ENCODE measurements at regions not wholly inside any gene's neighbourhood (a gene's known extent, or its start where the extent isn't known, plus 50 kb on each side); places are given as distances from the start of the nearest gene placed in this dataset.
"Not testable (repeated sequence)": the region's sequence is repeated elsewhere in the genome, so short reads cannot be mapped to it uniquely, and the experiment has no call there.

GRCh38 chrX:147468600-147468999 lies 443.1 kb upstream of the FMR1 start:
- no peak for DNase-seq

GRCh38 chrX:147476008-147476407 lies 435.7 kb upstream of the FMR1 start:
- peak in 1 of 5 donors; percentile 1 for DNase-seq

GRCh38 chrX:147478899-147479298 lies 432.8 kb upstream of the FMR1 start:
- DNase-seq = no peak

- DNase-seq = no peak
Observed at GRCh38 chrX:147485207-147485606, 426.5 kb upstream of the FMR1 start.

GRCh38 chrX:147494365-147494764 lies 417.4 kb upstream of the FMR1 start:
- DNase-seq = no peak

GRCh38 chrX:147498796-147499195 lies 412.9 kb upstream of the FMR1 start:
- no peak for DNase-seq

- DNase-seq = no peak
Observed at GRCh38 chrX:147522981-147523380, 388.7 kb upstream of the FMR1 start.

- DNase-seq = no peak
Observed at GRCh38 chrX:147533426-147533825, 378.3 kb upstream of the FMR1 start.

- DNase-seq = no peak
Observed at GRCh38 chrX:147537172-147537571, 374.5 kb upstream of the FMR1 start.

GRCh38 chrX:147548023-147548422 lies 363.7 kb upstream of the FMR1 start:
- DNase-seq = not testable (repeated sequence)

GRCh38 chrX:147550217-147550616 lies 361.5 kb upstream of the FMR1 start:
- DNase-seq = no peak

GRCh38 chrX:147559191-147559590 lies 352.5 kb upstream of the FMR1 start:
- DNase-seq = no peak

GRCh38 chrX:147565237-147565636 lies 346.5 kb upstream of the FMR1 start:
- DNase-seq = no peak

GRCh38 chrX:147570483-147570882 lies 341.2 kb upstream of the FMR1 start:
- DNase-seq = no peak

GRCh38 chrX:147573266-147573665 lies 338.5 kb upstream of the FMR1 start:
- DNase-seq = no peak

GRCh38 chrX:147602176-147602696 lies 309.5 kb upstream of the FMR1 start:
- no peak for DNase-seq

- DNase-seq = no peak
Observed at GRCh38 chrX:147626605-147627004, 285.1 kb upstream of the FMR1 start.

GRCh38 chrX:147635186-147635585 lies 276.5 kb upstream of the FMR1 start:
- DNase-seq = no peak

GRCh38 chrX:147637190-147637589 lies 274.5 kb upstream of the FMR1 start:
- DNase-seq = no peak

GRCh38 chrX:147646949-147647723 lies 264.6 kb upstream of the FMR1 start:
- no peak for DNase-seq

GRCh38 chrX:147675819-147676218 lies 235.9 kb upstream of the FMR1 start:
- no peak for DNase-seq

- DNase-seq = no peak
Observed at GRCh38 chrX:147679356-147680005, 232.2 kb upstream of the FMR1 start.

- no peak for DNase-seq
Observed at GRCh38 chrX:147680251-147680650, 231.5 kb upstream of the FMR1 start.

GRCh38 chrX:147693511-147693910 lies 218.2 kb upstream of the FMR1 start:
- no peak for DNase-seq

All from T-helper 1 cell (primary cell).